Mesendoderm (in vitro differentiated cells): ENCODE measurements at regions not wholly inside any gene's neighbourhood (a gene's known extent, or its start where the extent isn't known, plus 50 kb on each side); places are given as distances from the start of the nearest gene placed in this dataset.

Experiments used
- DNase-seq: peaks from one replicate; pipeline ENCODE4 v3.0.0; 2013
- H2AK5ac ChIP-seq: 2 replicates; pipeline ENCODE4 v1.6.1; 2013; ENCODE audit warnings: low read length, inconsistent platforms
- H2BK120ac ChIP-seq: 2 replicates; pipeline ENCODE4 v1.6.1; 2013; ENCODE audit warnings: low read depth, mild to moderate bottlenecking, low read length, moderate library complexity, mixed read lengths
- H2BK15ac ChIP-seq: replicated peaks from 2 replicates; pipeline ENCODE4 v1.6.1; 2013; ENCODE audit warnings: low read depth, mild to moderate bottlenecking, moderate library complexity
- H2BK5ac ChIP-seq: 2 replicates; pipeline ENCODE4 v1.6.1; 2013; ENCODE audit warnings: low read length, inconsistent platforms
- H3K18ac ChIP-seq: 2 replicates; pipeline ENCODE4 v1.6.1; 2013; ENCODE audit warnings: mild to moderate bottlenecking, low read length, mixed read lengths
- H3K23ac ChIP-seq: one replicate; pipeline ENCODE4 v1.6.1; 2013; ENCODE audit warnings: low read length
- H3K27ac ChIP-seq: 2 replicates; pipeline ENCODE4 v1.5.1; 2013; ENCODE audit warnings: low read depth, mild to moderate bottlenecking, inconsistent platforms, low read length, moderate library complexity
- H3K27me3 ChIP-seq: 2 replicates; pipeline ENCODE4 v1.6.1; 2013; ENCODE audit warnings: low read length, control low read depth, mild to moderate bottlenecking, inconsistent platforms; ENCODE audit not compliant: insufficient read depth, poor library complexity
- H3K36me3 ChIP-seq: 2 replicates; pipeline ENCODE4 v1.6.1; 2013; ENCODE audit warnings: low read length, inconsistent platforms; ENCODE audit not compliant: control insufficient read depth, insufficient read depth
- H3K4ac ChIP-seq: one replicate; pipeline ENCODE4 v1.6.1; 2013; ENCODE audit warnings: low read depth, mild to moderate bottlenecking, low read length, moderate library complexity
- H3K4me1 ChIP-seq: 2 replicates; pipeline ENCODE4 v1.6.1; 2013; ENCODE audit warnings: low read depth, low read length, inconsistent platforms; ENCODE audit not compliant: control insufficient read depth
- H3K4me2 ChIP-seq: 2 replicates; pipeline ENCODE4 v1.6.1; 2013; ENCODE audit warnings: low read length
- H3K4me3 ChIP-seq: 2 replicates; pipeline ENCODE4 v1.5.1; 2013; ENCODE audit warnings: mild to moderate bottlenecking, low read length
- H3K56ac ChIP-seq: one replicate; pipeline ENCODE4 v1.6.1; 2013; ENCODE audit warnings: low read length
- H3K79me1 ChIP-seq: 2 replicates; pipeline ENCODE4 v1.6.1; 2013; ENCODE audit warnings: low read length, inconsistent platforms
- H3K79me2 ChIP-seq: 2 replicates; pipeline ENCODE4 v1.6.1; 2013; ENCODE audit warnings: mild to moderate bottlenecking, low read length; ENCODE audit not compliant: control insufficient read depth, insufficient read depth
- H3K9ac ChIP-seq: 2 replicates; pipeline ENCODE4 v1.6.1; 2013; ENCODE audit warnings: low read length, inconsistent platforms
- H4K5ac ChIP-seq: one replicate; pipeline ENCODE4 v1.6.1; 2013; ENCODE audit warnings: low read length
- H4K8ac ChIP-seq: one replicate; pipeline ENCODE4 v1.6.1; 2013; ENCODE audit warnings: low read depth, mild to moderate bottlenecking, control low read depth, low read length, moderate library complexity
- WGBS: extraction: QIAGEN DNeasy Blood & Tissue Kit; methylation state at CpG from one replicate; pipeline ENCODE4 v1.1.7; 2013; ENCODE audit warnings: low lambda C conversion rate, missing lambda C conversion rate; ENCODE audit not compliant: insufficient coverage; ENCODE audit errors: extremely low coverage; 5-methylcytosine and 5-hydroxymethylcytosine counted together

- DNase-seq, result peak; percentile 68
- Histone ChIP-seq H3K18ac (no peak overlapping the region), H2BK15ac (no peak overlapping the region), H3K4ac (no peak overlapping the region), H2AK5ac (no peak overlapping the region), H3K27ac (no peak overlapping the region), H3K79me1 (no peaks in the 10 kb centered on the region), H3K56ac (no peak overlapping the region), H3K4me3 (no peak overlapping the region), H2BK120ac (no peak overlapping the region), H4K5ac (no peak overlapping the region), H3K79me2 (no peaks in the 10 kb centered on the region), H2BK5ac (no peak overlapping the region), H3K9ac (no peak overlapping the region), H3K4me1 (no peaks in the 10 kb centered on the region), H3K27me3 (no peaks in the 10 kb centered on the region), H4K8ac (no peak overlapping the region), H3K4me2 (no peak overlapping the region), H3K36me3 (no peaks in the 10 kb centered on the region), H3K23ac (no peak overlapping the region)
- no CpG with 5 or more reads among the region's 4 CpGs for WGBS
Measured at GRCh38 chr6:112877134-112878100, 530.3 kb downstream of the RFPL4B start.

GRCh38 chr6:112879920-112880413, 532.8 kb downstream of the RFPL4B start:
- no peak overlapping the region for H4K5ac ChIP-seq
- DNase-seq, result peak; percentile 44
- no peak overlapping the region for H2AK5ac ChIP-seq
- H3K4me1 ChIP-seq, result no peaks in the 10 kb centered on the region
- no peak overlapping the region for H3K23ac ChIP-seq
- no peak overlapping the region for H3K4me3 ChIP-seq
- no peak overlapping the region for H3K4me2 ChIP-seq
- no CpG with 5 or more reads among the region's 20 CpGs for WGBS
- H3K18ac ChIP-seq, result no peak overlapping the region
- no peak overlapping the region for H4K8ac ChIP-seq
- H2BK120ac ChIP-seq, result no peak overlapping the region
- H3K27me3 ChIP-seq, result no peaks in the 10 kb centered on the region
- no peak overlapping the region for H2BK15ac ChIP-seq
- no peak overlapping the region for H2BK5ac ChIP-seq
- H3K36me3 ChIP-seq, result no peaks in the 10 kb centered on the region
- no peak overlapping the region for H3K27ac ChIP-seq
- H3K79me2 ChIP-seq, result no peaks in the 10 kb centered on the region
- H3K56ac ChIP-seq, result no peak overlapping the region
- H3K79me1 ChIP-seq, result no peaks in the 10 kb centered on the region
- no peak overlapping the region for H3K4ac ChIP-seq
- H3K9ac ChIP-seq, result no peak overlapping the region

- no peak overlapping the region for H2BK5ac ChIP-seq
- no peak overlapping the region for H3K23ac ChIP-seq
- H2AK5ac ChIP-seq, result no peak overlapping the region
- H3K79me2 ChIP-seq, result no peaks in the 10 kb centered on the region
- no peak overlapping the region for H3K18ac ChIP-seq
- H3K27me3 ChIP-seq, result no peaks in the 10 kb centered on the region
- H3K4me3 ChIP-seq, result no peak overlapping the region
- no peak for DNase-seq
- no peak overlapping the region for H4K8ac ChIP-seq
- H3K56ac ChIP-seq, result no peak overlapping the region
- H2BK15ac ChIP-seq, result no peak overlapping the region
- no peaks in the 10 kb centered on the region for H3K36me3 ChIP-seq
- no peaks in the 10 kb centered on the region for H3K4me1 ChIP-seq
- WGBS, result no CpG with 5 or more reads among the region's 3 CpGs
- no peak overlapping the region for H2BK120ac ChIP-seq
- no peaks in the 10 kb centered on the region for H3K79me1 ChIP-seq
- H3K4me2 ChIP-seq, result no peak overlapping the region
- H3K27ac ChIP-seq, result no peak overlapping the region
- H3K4ac ChIP-seq, result no peak overlapping the region
- H3K9ac ChIP-seq, result no peak overlapping the region
- H4K5ac ChIP-seq, result no peak overlapping the region
Measured at GRCh38 chr6:112881027-112881426, 533.9 kb downstream of the RFPL4B start.

GRCh38 chr6:112881828-112882780, 535.0 kb downstream of the RFPL4B start:
- Histone ChIP-seq H3K36me3 (no peaks in the 10 kb centered on the region), H2AK5ac (no peak overlapping the region), H3K79me2 (no peaks in the 10 kb centered on the region), H3K79me1 (no peaks in the 10 kb centered on the region), H3K27me3 (no peaks in the 10 kb centered on the region), H3K4me3 (no peak overlapping the region), H4K8ac (no peak overlapping the region), H3K23ac (no peak overlapping the region), H2BK15ac (no peak overlapping the region), H3K9ac (no peak overlapping the region), H3K27ac (no peak overlapping the region), H3K4me1 (no peaks in the 10 kb centered on the region), H3K56ac (no peak overlapping the region), H4K5ac (no peak overlapping the region), H3K4ac (no peak overlapping the region), H2BK5ac (no peak overlapping the region), H3K18ac (no peak overlapping the region), H3K4me2 (no peak overlapping the region), H2BK120ac (no peak overlapping the region)
- DNase-seq, result no peak
- no CpG with 5 or more reads among the region's 2 CpGs for WGBS

- Histone ChIP-seq H3K27ac (no peak overlapping the region), H2BK120ac (no peak overlapping the region), H3K36me3 (no peaks in the 10 kb centered on the region), H3K18ac (no peak overlapping the region), H3K27me3 (no peaks in the 10 kb centered on the region), H2BK5ac (no peak overlapping the region), H3K4me3 (no peak overlapping the region), H3K56ac (no peak overlapping the region), H3K79me2 (no peaks in the 10 kb centered on the region), H3K4me2 (no peak overlapping the region), H3K4ac (no peak overlapping the region), H4K8ac (peak overlapping the region; percentile 65), H2BK15ac (no peak overlapping the region), H3K9ac (no peak overlapping the region), H3K23ac (no peak overlapping the region), H3K79me1 (no peaks in the 10 kb centered on the region), H3K4me1 (no peaks in the 10 kb centered on the region), H2AK5ac (no peak overlapping the region), H4K5ac (no peak overlapping the region)
- no CpG with 5 or more reads among the region's 3 CpGs for WGBS
- no peak for DNase-seq
Measured at GRCh38 chr6:112883095-112883494, 536.0 kb downstream of the RFPL4B start.
